ENCODE measurements at regions not wholly inside any gene's neighbourhood (a gene's known extent, or its start where the extent isn't known, plus 50 kb on each side); places are given as distances from the start of the nearest gene placed in this dataset.

- Histone ChIP-seq H3K4me1 (ENCODE audit: low read length) (no peaks in the 10 kb centered on the region), H3K27ac (ENCODE audit: low read length) (no peak overlapping the region), H3K9me3 (ENCODE audit: low read length) (no peaks in the 10 kb centered on the region), H3K79me2 (ENCODE audit: low read length) (no peaks in the 10 kb centered on the region), H3K9me2 (replicated peaks; ENCODE audit: insufficient read depth, low read length) (no peaks in the 10 kb centered on the region), H3K4me2 (ENCODE audit: low read depth, low read length, poor library complexity, severe bottlenecking) (no peak overlapping the region), H3K4me3 (ENCODE audit: low read length) (no peak overlapping the region), H2AFZ (ENCODE audit: low read length) (no peak overlapping the region), H3K36me3 (ENCODE audit: insufficient read depth, low read length) (no peaks in the 10 kb centered on the region), H3K9ac (ENCODE audit: low read length) (no peak overlapping the region), H3K27me3 (ENCODE audit: low read length) (no peaks in the 10 kb centered on the region), H4K20me1 (ENCODE audit: insufficient read depth, low read depth, low read length) (no peaks in the 10 kb centered on the region)
- DNase-seq: no peak
Observed at GRCh38 chr14:22097586-22098292, 424.1 kb upstream of the OR4E1 start.

- Histone ChIP-seq H3K9ac (ENCODE audit: low read length) (no peak overlapping the region), H3K36me3 (ENCODE audit: insufficient read depth, low read length) (no peaks in the 10 kb centered on the region), H3K9me2 (replicated peaks; ENCODE audit: insufficient read depth, low read length) (no peaks in the 10 kb centered on the region), H2AFZ (ENCODE audit: low read length) (no peak overlapping the region), H3K4me1 (ENCODE audit: low read length) (no peaks in the 10 kb centered on the region), H3K79me2 (ENCODE audit: low read length) (no peaks in the 10 kb centered on the region), H4K20me1 (ENCODE audit: insufficient read depth, low read depth, low read length) (no peaks in the 10 kb centered on the region), H3K4me3 (ENCODE audit: low read length) (no peak overlapping the region), H3K27ac (ENCODE audit: low read length) (no peak overlapping the region), H3K4me2 (ENCODE audit: low read depth, low read length, poor library complexity, severe bottlenecking) (no peak overlapping the region), H3K27me3 (ENCODE audit: low read length) (no peaks in the 10 kb centered on the region), H3K9me3 (ENCODE audit: low read length) (no peaks in the 10 kb centered on the region)
- no peak for DNase-seq
Observed at GRCh38 chr14:22097072-22097471, 423.5 kb upstream of the OR4E1 start.

- no peak overlapping the region for H3K4me3 ChIP-seq (ENCODE audit: low read length)
- H4K20me1 ChIP-seq (ENCODE audit: insufficient read depth, low read depth, low read length): no peaks in the 10 kb centered on the region
- no peaks in the 10 kb centered on the region for H3K79me2 ChIP-seq (ENCODE audit: low read length)
- no peak for DNase-seq
- no peak overlapping the region for H3K4me2 ChIP-seq (ENCODE audit: low read depth, low read length, poor library complexity, severe bottlenecking)
- no peak overlapping the region for H2AFZ ChIP-seq (ENCODE audit: low read length)
- H3K36me3 ChIP-seq (ENCODE audit: insufficient read depth, low read length): no peaks in the 10 kb centered on the region
- H3K9me2 ChIP-seq (replicated peaks; ENCODE audit: insufficient read depth, low read length): no peaks in the 10 kb centered on the region
- no peaks in the 10 kb centered on the region for H3K4me1 ChIP-seq (ENCODE audit: low read length)
- H3K9ac ChIP-seq (ENCODE audit: low read length): no peak overlapping the region
- H3K27ac ChIP-seq (ENCODE audit: low read length): no peak overlapping the region
- H3K9me3 ChIP-seq (ENCODE audit: low read length): no peaks in the 10 kb centered on the region
- H3K27me3 ChIP-seq (ENCODE audit: low read length): no peaks in the 10 kb centered on the region
Observed at GRCh38 chr14:22096514-22096895, 422.9 kb upstream of the OR4E1 start.

GRCh38 chr14:22095860-22096513, 422.4 kb upstream of the OR4E1 start:
- Histone ChIP-seq H3K27me3 (ENCODE audit: low read length) (no peaks in the 10 kb centered on the region), H3K4me2 (ENCODE audit: low read depth, low read length, poor library complexity, severe bottlenecking) (no peak overlapping the region), H2AFZ (ENCODE audit: low read length) (no peak overlapping the region), H3K4me1 (ENCODE audit: low read length) (no peaks in the 10 kb centered on the region), H3K36me3 (ENCODE audit: insufficient read depth, low read length) (no peaks in the 10 kb centered on the region), H3K27ac (ENCODE audit: low read length) (no peak overlapping the region), H4K20me1 (ENCODE audit: insufficient read depth, low read depth, low read length) (no peaks in the 10 kb centered on the region), H3K9ac (ENCODE audit: low read length) (no peak overlapping the region), H3K9me2 (replicated peaks; ENCODE audit: insufficient read depth, low read length) (no peaks in the 10 kb centered on the region), H3K4me3 (ENCODE audit: low read length) (no peak overlapping the region), H3K9me3 (ENCODE audit: low read length) (no peaks in the 10 kb centered on the region), H3K79me2 (ENCODE audit: low read length) (no peaks in the 10 kb centered on the region)
- no peak for DNase-seq

GRCh38 chr14:22089940-22090339, 416.3 kb upstream of the OR4E1 start:
- Histone ChIP-seq H3K36me3 (ENCODE audit: insufficient read depth, low read length) (no peaks in the 10 kb centered on the region), H3K79me2 (ENCODE audit: low read length) (no peaks in the 10 kb centered on the region), H3K4me3 (ENCODE audit: low read length) (no peak overlapping the region), H3K9me2 (replicated peaks; ENCODE audit: insufficient read depth, low read length) (no peaks in the 10 kb centered on the region), H3K4me1 (ENCODE audit: low read length) (no peaks in the 10 kb centered on the region), H3K27ac (ENCODE audit: low read length) (no peak overlapping the region), H3K9ac (ENCODE audit: low read length) (no peak overlapping the region), H3K27me3 (ENCODE audit: low read length) (no peaks in the 10 kb centered on the region; the same call in 1 of the 2 replicates), H2AFZ (ENCODE audit: low read length) (no peak overlapping the region), H4K20me1 (ENCODE audit: insufficient read depth, low read depth, low read length) (no peaks in the 10 kb centered on the region), H3K9me3 (ENCODE audit: low read length) (no peaks in the 10 kb centered on the region), H3K4me2 (ENCODE audit: low read depth, low read length, poor library complexity, severe bottlenecking) (no peak overlapping the region)
- DNase-seq: no peak

- Histone ChIP-seq H3K9me2 (replicated peaks; ENCODE audit: insufficient read depth, low read length) (no peaks in the 10 kb centered on the region), H3K27me3 (ENCODE audit: low read length) (no peaks in the 10 kb centered on the region; the same call in 1 of the 2 replicates), H3K4me1 (ENCODE audit: low read length) (no peaks in the 10 kb centered on the region), H3K9me3 (ENCODE audit: low read length) (no peaks in the 10 kb centered on the region), H3K36me3 (ENCODE audit: insufficient read depth, low read length) (no peaks in the 10 kb centered on the region), H3K9ac (ENCODE audit: low read length) (no peak overlapping the region), H4K20me1 (ENCODE audit: insufficient read depth, low read depth, low read length) (no peaks in the 10 kb centered on the region), H3K4me3 (ENCODE audit: low read length) (no peak overlapping the region), H3K4me2 (ENCODE audit: low read depth, low read length, poor library complexity, severe bottlenecking) (no peak overlapping the region), H3K27ac (ENCODE audit: low read length) (no peak overlapping the region), H3K79me2 (ENCODE audit: low read length) (no peaks in the 10 kb centered on the region), H2AFZ (ENCODE audit: low read length) (no peak overlapping the region)
- DNase-seq: no peak
Observed at GRCh38 chr14:22088614-22089342, 415.2 kb upstream of the OR4E1 start.

- no peaks in the 10 kb centered on the region for H3K9me3 ChIP-seq (ENCODE audit: low read length)
- no peaks in the 10 kb centered on the region for H3K79me2 ChIP-seq (ENCODE audit: low read length)
- H3K4me1 ChIP-seq (ENCODE audit: low read length): no peaks in the 10 kb centered on the region
- no peak overlapping the region for H3K9ac ChIP-seq (ENCODE audit: low read length)
- DNase-seq: no peak
- no peaks in the 10 kb centered on the region for H3K9me2 ChIP-seq (replicated peaks; ENCODE audit: insufficient read depth, low read length)
- H3K36me3 ChIP-seq (ENCODE audit: insufficient read depth, low read length): no peaks in the 10 kb centered on the region
- no peak overlapping the region for H3K27ac ChIP-seq (ENCODE audit: low read length)
- H2AFZ ChIP-seq (ENCODE audit: low read length): no peak overlapping the region
- H3K27me3 ChIP-seq (ENCODE audit: low read length): no peaks in the 10 kb centered on the region; the same call in 1 of the 2 replicates
- H3K4me2 ChIP-seq (ENCODE audit: low read depth, low read length, poor library complexity, severe bottlenecking): no peak overlapping the region
- no peak overlapping the region for H3K4me3 ChIP-seq (ENCODE audit: low read length)
- no peaks in the 10 kb centered on the region for H4K20me1 ChIP-seq (ENCODE audit: insufficient read depth, low read depth, low read length)
Observed at GRCh38 chr14:22086131-22086530, 412.5 kb upstream of the OR4E1 start.

Data from Karpas-422 (cell line).